ENCODE measurements at regions not wholly inside any gene's neighbourhood (a gene's known extent, or its start where the extent isn't known, plus 50 kb on each side); places are given as distances from the start of the nearest gene placed in this dataset.
"Not testable (repeated sequence)": the region's sequence is repeated elsewhere in the genome, so short reads cannot be mapped to it uniquely, and the experiment has no call there.

- TF ChIP-seq CTCF (IDR thresholded peaks at IDR 0.05; ENCODE audit: borderline replicate concordance, insufficient read depth, low read depth, low read length) = no peak
- H3K4me3 ChIP-seq (ENCODE audit: low read depth, low read length) = no peak overlapping the region
Measured at GRCh38 chr7:1301054-1301881, 68.6 kb downstream of the UNCX start.

- H3K4me3 ChIP-seq (ENCODE audit: low read depth, low read length) = no peak overlapping the region
- TF ChIP-seq CTCF (IDR thresholded peaks at IDR 0.05; ENCODE audit: borderline replicate concordance, insufficient read depth, low read depth, low read length) = no peak
Measured at GRCh38 chr7:1301882-1302251, 69.2 kb downstream of the UNCX start.

GRCh38 chr7:1302936-1303335 lies 70.3 kb downstream of the UNCX start:
- no peak overlapping the region for H3K4me3 ChIP-seq (ENCODE audit: low read depth, low read length)
- no peak for TF ChIP-seq CTCF (IDR thresholded peaks at IDR 0.05; ENCODE audit: borderline replicate concordance, insufficient read depth, low read depth, low read length)

- not testable (repeated sequence) for H3K4me3 ChIP-seq (ENCODE audit: low read depth, low read length)
Measured at GRCh38 chr7:1304011-1304410, 71.3 kb downstream of the UNCX start.

- H3K4me3 ChIP-seq (ENCODE audit: low read depth, low read length) = no peak overlapping the region
- TF ChIP-seq CTCF (IDR thresholded peaks at IDR 0.05; ENCODE audit: borderline replicate concordance, insufficient read depth, low read depth, low read length) = no peak
Measured at GRCh38 chr7:1305873-1306272, 73.2 kb downstream of the UNCX start.

- no peak for TF ChIP-seq CTCF (IDR thresholded peaks at IDR 0.05; ENCODE audit: borderline replicate concordance, insufficient read depth, low read depth, low read length)
- H3K4me3 ChIP-seq (ENCODE audit: low read depth, low read length) = no peak overlapping the region
Measured at GRCh38 chr7:1307828-1308227, 75.2 kb downstream of the UNCX start.

- no peak overlapping the region for H3K4me3 ChIP-seq (ENCODE audit: low read depth, low read length)
- no peak for TF ChIP-seq CTCF (IDR thresholded peaks at IDR 0.05; ENCODE audit: borderline replicate concordance, insufficient read depth, low read depth, low read length)
Measured at GRCh38 chr7:1309290-1309689, 76.6 kb downstream of the UNCX start.

Measured in GM12875 (cell line).